Lower leg skin (tissue), 4 donors: ENCODE measurements at regions not wholly inside any gene's neighbourhood (a gene's known extent, or its start where the extent isn't known, plus 50 kb on each side); places are given as distances from the start of the nearest gene placed in this dataset.
"Not testable (repeated sequence)": the region's sequence is repeated elsewhere in the genome, so short reads cannot be mapped to it uniquely, and the experiment has no call there.

ENCODE experiments used
- DNase-seq, 2 donors: peaks; one replicate each; pipeline ENCODE4 v3.0.0-alpha.2; 2019; ENCODE audit warnings: low spot score in 2 of 2
- H3K4me3 ChIP-seq: fragments of 200-600 bp; sonication (generic); 2 replicates; pipeline ENCODE4 v1.5.1; 2017; ENCODE audit warnings: mild to moderate bottlenecking, low read depth; ENCODE audit not compliant: poor library complexity, severe bottlenecking
- POLR2A ChIP-seq, 2 donors: fragments of 450-650 bp; IDR thresholded peaks; one replicate each; pipeline ENCODE4 v1.6.1; 2016 to 2017; ENCODE audit warnings: antibody characterized with exemption in 2 of 2, mild to moderate bottlenecking in 1 of 2, moderate library complexity in 1 of 2
- WGBS, 2 donors: methylation state at CpG; one replicate each; pipeline ENCODE4 v1.1.5; 2018; 5-methylcytosine and 5-hydroxymethylcytosine counted together
- intact Hi-C: fragments of 100-400 bp; cut with DNase I; formaldehyde crosslinking; loops from one replicate; pipeline ENCODE4 v1.15.0; 2023; ENCODE audit warnings: low total_unique reads
- TF ChIP-seq, protein P1 (sequence below), 3 donors: fragments of 450-650 bp; IDR thresholded peaks; one replicate each; pipeline ENCODE4 v1.5.1; 2016; ENCODE audit warnings: antibody characterized with exemption in 3 of 3, mild to moderate bottlenecking in 3 of 3, moderate library complexity in 2 of 3

- intact Hi-C loops: no loop called here
- 81 to 86% methylated on average over 3 of the region's 3 CpGs for WGBS, 2 donors
- no peak overlapping the region for H3K4me3 ChIP-seq
- no peak for DNase-seq
- TF ChIP-seq POLR2A (IDR thresholded peaks at IDR 0.05): no peak
- TF ChIP-seq, protein P1, sequence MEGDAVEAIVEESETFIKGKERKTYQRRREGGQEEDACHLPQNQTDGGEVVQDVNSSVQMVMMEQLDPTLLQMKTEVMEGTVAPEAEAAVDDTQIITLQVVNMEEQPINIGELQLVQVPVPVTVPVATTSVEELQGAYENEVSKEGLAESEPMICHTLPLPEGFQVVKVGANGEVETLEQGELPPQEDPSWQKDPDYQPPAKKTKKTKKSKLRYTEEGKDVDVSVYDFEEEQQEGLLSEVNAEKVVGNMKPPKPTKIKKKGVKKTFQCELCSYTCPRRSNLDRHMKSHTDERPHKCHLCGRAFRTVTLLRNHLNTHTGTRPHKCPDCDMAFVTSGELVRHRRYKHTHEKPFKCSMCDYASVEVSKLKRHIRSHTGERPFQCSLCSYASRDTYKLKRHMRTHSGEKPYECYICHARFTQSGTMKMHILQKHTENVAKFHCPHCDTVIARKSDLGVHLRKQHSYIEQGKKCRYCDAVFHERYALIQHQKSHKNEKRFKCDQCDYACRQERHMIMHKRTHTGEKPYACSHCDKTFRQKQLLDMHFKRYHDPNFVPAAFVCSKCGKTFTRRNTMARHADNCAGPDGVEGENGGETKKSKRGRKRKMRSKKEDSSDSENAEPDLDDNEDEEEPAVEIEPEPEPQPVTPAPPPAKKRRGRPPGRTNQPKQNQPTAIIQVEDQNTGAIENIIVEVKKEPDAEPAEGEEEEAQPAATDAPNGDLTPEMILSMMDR (IDR thresholded peaks at IDR 0.05): no peak
Measured at GRCh38 chr3:177793451-177793850, 596.2 kb upstream of the TBL1XR1 start.

GRCh38 chr3:177795216-177795615, 597.9 kb upstream of the TBL1XR1 start:
- intact Hi-C loops: no loop called here
- no peak for DNase-seq
- no peak for TF ChIP-seq POLR2A (IDR thresholded peaks at IDR 0.05)
- TF ChIP-seq, protein P1 (IDR thresholded peaks at IDR 0.05): no peak
- no peak overlapping the region for H3K4me3 ChIP-seq
- 67 to 73% methylated on average over 1 of the region's 1 CpG for WGBS, 2 donors

DNA sequence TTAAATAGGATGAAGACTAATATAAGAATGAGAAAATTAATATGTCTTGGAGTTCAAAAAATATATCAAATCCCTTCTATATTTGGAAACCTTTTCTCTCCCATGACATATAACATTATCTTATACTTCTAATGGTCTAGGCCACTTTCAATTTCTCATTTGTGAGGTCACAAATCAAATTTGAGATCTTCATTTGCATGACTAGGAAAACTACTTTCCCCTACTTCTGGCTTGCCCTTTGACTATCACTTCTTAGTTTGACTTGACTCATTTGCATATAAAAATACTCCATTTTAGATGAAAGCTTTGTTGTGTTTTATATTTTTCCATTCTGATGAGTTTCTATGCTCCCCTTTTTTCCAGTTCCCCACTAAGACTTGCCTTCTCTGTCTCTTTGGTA, 598.6 kb upstream of the TBL1XR1 start:
- H3K4me3 ChIP-seq: no peak overlapping the region
- TF ChIP-seq, protein P1 (IDR thresholded peaks at IDR 0.05): no peak
- TF ChIP-seq POLR2A (IDR thresholded peaks at IDR 0.05): no peak
- DNase-seq: no peak
- intact Hi-C loops: no loop called here

GRCh38 chr3:177800147-177800546, 602.9 kb upstream of the TBL1XR1 start:
- H3K4me3 ChIP-seq, DNase-seq, intact Hi-C loops: not testable (repeated sequence)
- WGBS, 2 donors: 92 to 93% methylated on average over 3 of the region's 3 CpGs

DNA sequence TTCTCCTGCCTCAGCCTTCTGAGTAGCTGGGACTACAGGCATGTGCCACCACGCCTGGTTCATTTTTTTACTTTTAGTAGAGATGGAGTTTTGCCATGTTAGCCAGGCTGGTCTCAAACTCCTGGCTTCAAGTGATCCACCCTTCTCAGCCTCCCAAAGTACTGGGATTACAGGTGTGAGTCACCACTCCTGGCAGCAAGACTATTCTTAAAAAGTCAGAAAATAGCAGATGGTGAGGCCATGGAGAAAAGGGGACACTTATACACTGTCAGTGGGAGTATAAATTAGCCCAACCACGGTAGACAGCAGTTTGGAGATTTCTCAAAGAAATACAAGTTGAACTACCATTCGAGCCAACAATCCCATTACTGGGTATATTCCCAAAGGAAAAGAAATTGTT, 603.3 kb upstream of the TBL1XR1 start:
- DNase-seq: no peak

GRCh38 chr3:177802151-177802900, 605.0 kb upstream of the TBL1XR1 start:
- no peak for TF ChIP-seq POLR2A (IDR thresholded peaks at IDR 0.05)
- TF ChIP-seq, protein P1 (IDR thresholded peaks at IDR 0.05): no peak
- DNase-seq: no peak
- intact Hi-C loops: no loop called here
- no peak overlapping the region for H3K4me3 ChIP-seq
- 73 to 80% methylated on average over 5 of the region's 5 CpGs for WGBS, 2 donors

More for the DNA sequence above, 603.3 kb upstream of the TBL1XR1 start:
- no peak overlapping the region for H3K4me3 ChIP-seq
- intact Hi-C loops: no loop called here
- TF ChIP-seq POLR2A (IDR thresholded peaks at IDR 0.05): no peak
- TF ChIP-seq, protein P1 (IDR thresholded peaks at IDR 0.05): no peak
- WGBS, 2 donors: 76 to 82% methylated on average over 3 of the region's 3 CpGs
